HFFc6 (cell line): ENCODE measurements at regions not wholly inside any gene's neighbourhood (a gene's known extent, or its start where the extent isn't known, plus 50 kb on each side); places are given as distances from the start of the nearest gene placed in this dataset.

Experiments used
- DNase-seq: peaks from one replicate; pipeline ENCODE4 v3.0.0-alpha.2; 2018
- H3K27ac Mint-ChIP-seq: 2 replicates; pipeline ENCODE4 v1.8.0; 2020; ENCODE audit warnings: mild to moderate bottlenecking, mixed read lengths
- H3K27me3 Mint-ChIP-seq: 2 replicates; pipeline ENCODE4 v1.8.0; 2021; ENCODE audit warnings: mild to moderate bottlenecking, moderate library complexity, mixed read lengths; ENCODE audit not compliant: insufficient read depth
- H3K36me3 Mint-ChIP-seq: 2 replicates; pipeline ENCODE4 v1.8.0; 2021; ENCODE audit warnings: low read depth, mixed read lengths
- H3K4me1 Mint-ChIP-seq: 2 replicates; pipeline ENCODE4 v1.8.0; 2020; ENCODE audit warnings: low read depth, mixed read lengths
- H3K4me3 Mint-ChIP-seq: 2 replicates; pipeline ENCODE4 v1.8.0; 2020; ENCODE audit warnings: mild to moderate bottlenecking, moderate library complexity, mixed read lengths
- H3K9me3 Mint-ChIP-seq: 2 replicates; pipeline ENCODE4 v1.8.0; 2020; ENCODE audit warnings: mild to moderate bottlenecking, mixed read lengths
- CTCF ChIP-seq: fragments of 200-600 bp; sonication (generic); IDR thresholded peaks from 2 replicates; pipeline ENCODE4 v1.5.0; 2021; ENCODE audit warnings: antibody characterized with exemption, mild to moderate bottlenecking

- Mint-ChIP-seq H3K36me3 (no peaks in the 10 kb centered on the region), H3K4me1 (no peaks in the 10 kb centered on the region), H3K9me3 (no peaks in the 10 kb centered on the region; the same call in 1 of the 2 replicates), H3K27ac (no peak overlapping the region), H3K27me3 (no peaks in the 10 kb centered on the region; the same call in 1 of the 2 replicates), H3K4me3 (no peak overlapping the region)
- no peak for TF ChIP-seq CTCF
- DNase-seq = no peak
Observed at GRCh38 chr5:20212701-20213100, 224.7 kb upstream of the CDH18 start.

GRCh38 chr5:20166456-20166855, 178.5 kb upstream of the CDH18 start:
- H3K4me1 Mint-ChIP-seq = no peaks in the 10 kb centered on the region
- H3K9me3 Mint-ChIP-seq = no peaks in the 10 kb centered on the region
- no peaks in the 10 kb centered on the region for H3K36me3 Mint-ChIP-seq
- H3K4me3 Mint-ChIP-seq = no peak overlapping the region
- H3K27ac Mint-ChIP-seq = no peak overlapping the region
- DNase-seq = no peak
- H3K27me3 Mint-ChIP-seq = no peaks in the 10 kb centered on the region
- TF ChIP-seq CTCF = no peak

- Mint-ChIP-seq H3K27me3 (no peaks in the 10 kb centered on the region), H3K27ac (no peak overlapping the region), H3K36me3 (no peaks in the 10 kb centered on the region), H3K9me3 (peaks cover 4% of the 10 kb centered on the region; the same call in 1 of the 2 replicates), H3K4me1 (no peaks in the 10 kb centered on the region; the same call in 1 of the 2 replicates), H3K4me3 (no peak overlapping the region)
- no peak for TF ChIP-seq CTCF
- DNase-seq = no peak
Observed at GRCh38 chr5:20158006-20158405, 170.0 kb upstream of the CDH18 start.

- no peaks in the 10 kb centered on the region; the same call in 1 of the 2 replicates for H3K4me1 Mint-ChIP-seq
Observed at GRCh38 chr5:20157089-20157488, 169.1 kb upstream of the CDH18 start.

GRCh38 chr5:20145240-20145639, 157.2 kb upstream of the CDH18 start:
- Mint-ChIP-seq H3K9me3 (no peaks in the 10 kb centered on the region), H3K4me3 (no peak overlapping the region), H3K36me3 (no peaks in the 10 kb centered on the region)

More at GRCh38 chr5:20157089-20157488, 169.1 kb upstream of the CDH18 start:
- TF ChIP-seq CTCF = no peak
- H3K36me3 Mint-ChIP-seq = no peaks in the 10 kb centered on the region
- DNase-seq = no peak
- H3K9me3 Mint-ChIP-seq = peaks cover 4% of the 10 kb centered on the region; the same call in 1 of the 2 replicates
- no peaks in the 10 kb centered on the region for H3K27me3 Mint-ChIP-seq
- H3K4me3 Mint-ChIP-seq = no peak overlapping the region
- no peak overlapping the region for H3K27ac Mint-ChIP-seq

More at GRCh38 chr5:20145240-20145639, 157.2 kb upstream of the CDH18 start:
- Mint-ChIP-seq H3K27me3 (no peaks in the 10 kb centered on the region), H3K27ac (no peak overlapping the region), H3K4me1 (no peaks in the 10 kb centered on the region)
- TF ChIP-seq CTCF = no peak
- DNase-seq = no peak
